C1 segment of cervical spinal cord (tissue), 14 donors: ENCODE measurements at regions not wholly inside any gene's neighbourhood (a gene's known extent, or its start where the extent isn't known, plus 50 kb on each side); places are given as distances from the start of the nearest gene placed in this dataset.
"Not testable (repeated sequence)": the region's sequence is repeated elsewhere in the genome, so short reads cannot be mapped to it uniquely, and the experiment has no call there.

Experiments used
- DNase-seq, 14 donors: peaks; one replicate each; lab custom pipeline; 2025; lab: John Stamatoyannopoulos, UW

DNA sequence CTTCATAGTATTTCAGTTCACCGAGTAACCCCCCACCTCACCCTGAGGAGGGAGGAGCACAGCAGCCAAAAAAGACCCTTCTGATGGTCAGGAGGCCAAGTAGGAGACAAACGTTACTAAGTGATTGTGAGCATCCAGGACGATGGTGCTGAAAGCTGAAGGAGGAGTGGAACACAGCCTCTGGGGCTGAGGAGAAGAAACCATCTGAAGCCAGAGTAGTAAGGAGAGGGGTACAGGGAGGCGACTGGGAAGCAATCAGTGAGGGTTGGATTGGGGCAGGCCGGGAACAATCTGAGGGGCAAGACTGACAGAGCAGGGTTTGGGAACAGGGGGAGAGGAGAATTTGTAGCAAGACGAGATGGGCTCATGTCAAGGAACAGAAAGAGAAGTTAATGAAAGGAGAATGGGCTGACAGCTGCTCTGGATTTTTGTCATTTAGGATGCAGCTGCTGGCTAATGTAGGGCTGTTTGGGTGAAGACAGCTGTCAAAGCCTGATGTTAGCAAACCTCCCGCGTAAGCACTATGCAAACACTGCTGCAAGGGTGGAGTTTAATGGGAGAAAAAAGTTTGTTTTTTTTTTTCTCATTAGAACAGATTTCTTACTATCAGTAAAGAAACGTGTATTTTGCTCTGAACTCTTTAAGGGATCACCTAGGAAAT is 622.2 kb downstream of the EDEM1 start:
- DNase-seq: no peak

DNA sequence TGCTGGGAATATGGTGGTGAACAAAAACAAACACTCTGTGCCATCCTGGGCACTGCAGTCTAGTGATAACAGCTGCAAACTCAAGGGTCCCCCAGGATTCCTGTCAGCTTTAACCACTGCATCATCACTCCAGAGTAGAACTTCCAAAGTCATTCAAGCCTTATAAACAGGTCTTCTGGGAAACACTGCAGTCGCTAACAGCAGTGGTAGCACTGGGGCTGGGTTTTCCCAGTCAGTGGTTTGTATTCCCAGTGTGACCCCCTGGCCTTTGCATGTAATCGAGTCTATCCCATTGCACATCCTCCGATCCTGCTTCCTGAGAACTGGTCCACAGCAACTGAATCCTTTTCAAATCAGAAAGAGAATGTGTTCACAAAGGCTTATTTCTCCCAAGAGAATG is 623.5 kb downstream of the EDEM1 start:
- no peak for DNase-seq

DNA sequence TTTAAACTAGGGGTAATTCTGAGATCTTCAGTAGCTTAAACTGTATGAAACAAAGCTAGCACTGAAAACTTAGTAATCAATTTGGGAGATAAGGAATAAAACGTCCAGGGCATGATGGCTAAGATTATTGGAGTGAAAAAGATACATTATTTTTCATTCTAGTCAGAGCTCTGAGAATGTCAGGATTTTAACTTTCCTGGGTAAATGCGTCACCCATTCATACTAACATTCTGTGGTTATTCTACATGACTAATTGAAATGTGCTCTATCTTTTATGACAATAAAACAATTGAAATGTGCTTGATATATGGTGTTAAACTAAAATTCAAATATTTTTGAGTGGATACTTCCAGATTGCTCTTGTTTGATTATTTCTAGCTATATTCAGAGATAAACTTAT is 626.0 kb downstream of the EDEM1 start:
- no peak for DNase-seq

DNA sequence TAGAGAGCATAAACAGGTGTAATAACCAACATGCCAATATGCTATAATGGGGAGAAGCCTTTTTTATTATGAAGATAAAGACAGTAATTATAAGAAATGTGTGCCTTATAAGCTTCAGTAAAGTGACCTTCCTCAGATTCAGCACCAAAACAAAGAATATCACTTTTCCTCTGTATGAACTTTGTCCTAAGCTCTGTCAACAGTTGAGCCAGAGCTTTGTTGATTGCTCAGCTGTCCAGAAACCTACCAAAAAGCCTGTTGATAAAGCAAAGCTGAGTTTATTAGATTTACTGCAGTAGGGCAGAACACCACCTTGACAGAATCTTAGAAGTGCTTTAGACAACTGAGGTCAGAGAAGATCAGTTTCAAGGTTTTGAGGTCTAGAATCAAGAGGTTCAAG is 635.3 kb downstream of the EDEM1 start:
- no peak for DNase-seq

DNA sequence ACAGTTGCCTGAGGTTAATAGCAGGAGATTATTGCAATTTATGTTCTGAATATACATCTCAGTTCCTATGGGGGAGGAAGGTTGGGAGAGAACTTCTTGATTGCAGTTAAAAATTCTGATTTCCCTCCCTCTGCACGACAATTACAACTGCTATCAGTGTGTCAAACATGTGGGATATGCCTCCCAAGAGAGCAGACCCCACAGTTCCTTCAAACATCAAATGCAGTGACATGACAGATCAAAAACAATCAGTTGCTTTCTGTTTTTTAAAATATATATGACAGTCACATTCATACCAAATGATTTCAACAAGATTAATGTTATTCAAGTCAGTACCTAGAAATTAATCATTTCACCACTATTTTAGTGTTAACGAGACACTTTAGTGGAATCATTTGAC is 639.0 kb downstream of the EDEM1 start:
- no peak for DNase-seq

DNA sequence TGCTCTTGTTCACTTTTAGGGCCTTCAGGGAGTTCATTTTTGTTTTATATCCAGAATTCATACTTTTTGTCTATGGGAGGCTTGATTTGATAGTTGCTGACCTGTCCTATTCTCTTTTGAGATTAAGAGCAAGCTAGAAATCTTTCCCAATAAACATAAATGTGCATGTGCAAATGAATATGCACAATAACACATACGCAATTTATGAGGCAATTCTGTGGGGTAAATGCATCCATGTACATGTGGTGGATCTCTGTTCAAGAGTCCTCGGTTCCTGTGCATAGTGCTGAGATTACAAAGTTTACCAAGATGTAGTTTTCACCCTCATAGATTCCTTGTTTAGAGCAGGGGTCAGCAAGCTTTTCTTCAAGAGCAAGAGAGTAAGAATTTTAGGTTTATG is 640.7 kb downstream of the EDEM1 start:
- DNase-seq: no peak

DNA sequence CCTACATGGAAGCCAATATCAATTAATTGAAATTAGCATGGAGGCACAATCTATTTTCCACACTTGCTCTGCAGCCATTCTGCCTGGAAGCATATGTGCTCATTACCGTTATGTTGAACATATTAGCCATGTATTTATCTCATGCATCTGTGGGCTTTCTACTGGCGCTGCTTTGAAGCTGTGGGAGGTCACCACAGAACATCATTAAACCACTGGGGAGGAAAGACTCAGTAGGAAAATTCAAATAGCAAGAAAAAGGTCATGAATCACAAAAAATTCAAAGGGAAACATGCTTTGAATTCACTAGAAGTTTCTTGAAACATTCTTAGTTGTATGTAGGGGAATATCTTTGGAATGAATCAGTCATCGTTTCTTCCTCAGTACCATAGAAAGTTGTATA is 652.5 kb downstream of the EDEM1 start:
- no peak for DNase-seq

DNA sequence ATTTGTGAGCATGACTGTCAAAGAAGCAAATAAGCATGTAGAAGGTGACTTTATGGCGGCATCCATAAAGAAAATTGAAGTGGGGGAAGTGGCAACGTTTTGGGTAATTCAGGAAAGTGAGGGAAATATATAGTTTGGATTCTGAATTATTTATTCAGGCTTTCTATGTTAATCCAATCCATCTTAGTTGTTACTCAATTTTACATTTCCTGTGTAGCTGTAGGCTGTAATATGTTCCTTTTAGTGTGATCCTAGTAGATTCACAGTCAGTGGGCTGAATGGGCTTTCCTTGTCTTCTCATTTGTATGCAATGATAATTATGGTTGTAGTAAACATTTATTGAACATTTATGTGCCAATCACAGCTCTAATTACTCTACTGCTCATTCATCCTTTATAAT is 654.1 kb downstream of the EDEM1 start:
- DNase-seq: no peak

DNA sequence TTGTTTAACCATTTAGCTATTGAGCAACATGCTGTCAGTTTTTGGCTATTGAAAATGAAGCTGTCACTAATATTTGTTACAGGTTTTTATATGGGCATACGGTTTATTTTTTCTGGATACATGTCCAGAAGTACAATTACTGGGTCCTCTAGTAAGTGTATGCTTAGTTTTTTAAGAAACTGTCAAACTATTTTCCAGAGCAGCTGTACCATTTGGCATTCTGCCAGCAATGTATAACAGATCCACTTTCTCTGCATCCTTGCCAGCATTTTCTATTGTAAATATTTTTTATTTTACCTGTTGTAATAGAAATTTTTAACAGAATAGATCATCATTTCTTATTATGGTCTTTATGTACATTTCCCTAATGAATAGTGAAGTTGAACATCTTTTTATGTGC is 658.8 kb downstream of the EDEM1 start:
- DNase-seq: no peak

DNA sequence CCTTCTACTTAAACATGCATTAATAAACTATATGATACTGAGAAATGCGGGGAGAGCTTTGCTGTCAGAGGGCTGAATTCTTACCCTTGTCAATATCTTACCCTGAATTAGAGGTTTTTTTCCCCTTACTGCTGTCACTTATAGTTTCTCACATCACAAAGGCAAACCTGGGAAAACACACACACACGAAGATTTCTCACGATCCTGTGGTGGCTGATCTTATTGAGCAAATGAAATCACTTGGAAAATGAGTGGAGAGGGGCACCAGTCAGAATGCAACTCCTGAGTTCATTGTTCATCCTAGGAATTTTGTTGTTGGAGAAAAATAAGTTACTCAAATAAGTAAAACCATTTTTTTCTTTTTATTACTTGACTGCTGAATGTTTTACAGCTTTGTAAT is 673.6 kb downstream of the EDEM1 start:
- DNase-seq: no peak

DNA sequence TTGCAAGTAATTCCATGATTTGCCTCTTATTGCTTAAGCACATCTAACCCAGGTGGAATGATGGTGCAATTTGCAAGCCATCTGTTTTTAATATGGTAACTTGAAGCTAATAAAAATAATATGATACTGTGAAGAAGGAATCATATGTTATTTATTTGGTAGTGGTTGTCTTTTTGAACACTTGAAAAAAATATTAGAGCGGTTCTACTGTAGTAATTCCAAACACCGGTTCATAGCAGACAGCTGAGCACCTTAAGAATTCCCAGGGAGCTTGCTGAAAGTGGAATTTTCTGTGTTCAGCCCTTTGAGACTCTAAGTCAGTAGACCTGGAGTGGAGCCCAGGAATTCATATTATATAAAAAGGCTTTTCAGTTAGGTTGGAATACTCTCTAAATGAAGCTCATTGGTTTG is 687.4 kb downstream of the EDEM1 start:
- no peak for DNase-seq

DNA sequence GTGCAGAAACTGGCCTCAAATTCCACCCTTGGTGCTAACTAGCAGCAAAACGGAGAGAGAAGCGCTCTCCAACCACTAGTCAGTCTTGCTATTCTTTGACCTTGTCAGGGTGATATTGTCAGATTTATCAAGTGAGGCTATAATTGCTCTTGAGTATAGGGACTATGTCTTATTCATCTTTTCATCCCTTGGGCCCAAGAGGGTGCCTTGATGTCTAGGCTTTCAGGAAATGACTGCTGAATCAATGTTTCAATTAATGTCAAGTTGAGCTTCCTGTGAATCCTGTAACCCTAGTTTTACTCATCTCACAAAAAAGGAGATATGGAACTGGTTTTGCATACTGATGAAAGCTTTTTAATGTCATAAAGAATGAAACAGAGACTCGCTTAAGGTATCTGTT is 701.3 kb downstream of the EDEM1 start:
- DNase-seq: no peak

DNA sequence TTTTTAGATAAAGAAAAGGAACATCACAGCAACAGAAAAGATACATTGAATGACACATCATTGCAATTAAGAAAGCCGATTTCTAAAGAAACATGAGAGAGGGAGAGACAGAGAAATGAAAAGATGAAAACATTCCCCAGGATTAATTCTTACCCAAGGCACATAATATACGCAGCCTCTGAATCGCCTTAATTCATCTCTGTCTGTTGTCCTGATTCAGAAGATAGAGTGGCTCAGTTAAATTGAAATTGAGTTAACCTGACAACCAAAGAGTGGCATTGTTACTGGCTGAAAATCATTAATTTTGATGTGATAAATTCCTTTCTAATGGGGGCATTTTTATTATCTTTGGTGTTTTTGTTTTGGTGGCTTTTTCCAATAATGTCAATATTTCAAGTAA is 701.9 kb downstream of the EDEM1 start:
- no peak for DNase-seq

DNA sequence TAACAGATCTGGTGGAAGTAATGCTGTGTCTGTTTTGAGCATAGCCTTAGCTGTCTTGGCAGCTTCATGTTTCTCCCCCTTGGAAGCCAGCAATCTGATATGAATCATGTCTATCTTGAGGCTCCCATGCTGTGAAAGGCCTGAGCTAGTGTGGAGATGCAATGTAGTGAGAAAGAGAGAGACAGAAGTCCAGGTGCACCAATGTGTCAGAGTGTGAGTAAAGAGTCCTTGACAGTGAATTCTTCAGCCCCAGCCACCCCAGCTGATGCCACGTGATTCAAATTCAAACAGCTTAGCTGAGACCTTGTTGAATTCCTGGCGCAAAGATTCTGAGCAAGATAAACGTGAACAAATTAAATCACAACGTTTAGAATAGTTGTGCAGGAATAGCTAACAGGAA is 704.2 kb downstream of the EDEM1 start:
- no peak for DNase-seq

DNA sequence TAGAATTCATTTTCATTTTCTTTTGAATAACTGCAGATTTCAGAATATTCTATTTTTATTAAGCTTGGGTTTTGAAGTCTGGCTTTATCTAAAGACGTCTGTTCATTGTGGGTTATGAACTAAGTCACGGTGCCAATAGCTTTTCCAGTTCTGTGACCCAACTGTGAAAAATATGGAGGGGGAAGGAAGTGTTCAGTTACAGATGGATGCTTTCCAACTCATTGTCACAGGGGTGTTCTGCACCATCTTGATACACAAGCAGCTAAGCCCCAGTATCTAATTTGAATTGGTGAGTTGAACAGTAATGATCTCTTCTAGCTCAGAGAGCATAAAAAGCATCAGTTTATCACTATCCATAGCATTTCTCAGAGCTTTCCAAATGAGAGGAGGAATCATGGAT is 710.6 kb downstream of the EDEM1 start:
- no peak for DNase-seq

DNA sequence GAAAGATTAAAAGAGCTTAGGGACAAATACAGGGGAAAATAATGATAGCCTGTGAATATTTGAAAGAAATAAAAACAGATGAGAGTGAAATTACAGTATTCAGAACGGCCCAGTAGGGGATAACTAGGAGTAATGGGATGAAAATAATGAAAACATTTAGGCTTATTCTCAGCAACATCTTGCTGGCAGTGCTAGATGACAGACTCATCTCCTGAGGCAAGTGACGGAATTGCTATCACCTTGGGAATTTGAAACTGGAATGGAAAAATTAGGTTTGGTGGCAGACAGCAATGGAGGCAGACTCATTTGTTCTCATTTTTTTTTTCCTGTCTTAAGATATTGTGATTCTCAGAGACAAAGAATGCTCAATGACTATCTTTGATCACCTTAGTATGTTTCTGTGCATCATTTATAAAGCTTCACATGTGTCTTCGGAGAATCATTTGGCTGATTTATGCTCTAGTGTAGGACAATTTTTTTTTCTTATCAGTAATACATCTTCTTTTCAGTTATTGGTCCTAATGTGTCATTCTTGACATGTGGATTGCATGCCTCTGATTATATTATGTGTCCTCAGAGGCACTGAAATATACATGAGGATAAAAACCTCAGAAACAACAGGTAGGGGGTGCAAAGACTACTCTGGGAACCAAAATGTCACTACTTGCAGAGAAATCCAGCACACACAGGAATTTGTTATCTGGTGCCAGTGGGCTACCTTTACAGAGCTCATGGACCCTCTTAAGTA is 711.7 kb downstream of the EDEM1 start:
- no peak for DNase-seq

DNA sequence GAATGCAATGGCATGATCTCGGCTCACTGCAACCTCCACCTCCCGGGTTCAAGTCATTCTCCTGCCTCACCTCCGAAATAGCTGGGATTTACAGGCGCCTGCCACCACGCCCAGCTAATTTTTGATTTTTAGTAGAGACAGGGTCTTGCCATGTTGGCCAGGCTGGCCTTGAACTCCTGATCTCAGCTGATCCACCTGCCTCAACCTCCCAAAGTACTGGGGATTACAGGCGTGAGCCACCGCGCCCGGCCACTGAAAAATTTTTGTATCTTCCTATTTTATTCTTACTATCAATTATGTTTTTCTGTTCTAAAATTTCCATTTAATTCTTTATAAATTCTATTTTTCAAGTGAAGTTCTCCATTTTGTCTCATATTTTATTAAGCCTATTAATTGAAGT is 730.4 kb downstream of the EDEM1 start:
- DNase-seq: no peak

DNA sequence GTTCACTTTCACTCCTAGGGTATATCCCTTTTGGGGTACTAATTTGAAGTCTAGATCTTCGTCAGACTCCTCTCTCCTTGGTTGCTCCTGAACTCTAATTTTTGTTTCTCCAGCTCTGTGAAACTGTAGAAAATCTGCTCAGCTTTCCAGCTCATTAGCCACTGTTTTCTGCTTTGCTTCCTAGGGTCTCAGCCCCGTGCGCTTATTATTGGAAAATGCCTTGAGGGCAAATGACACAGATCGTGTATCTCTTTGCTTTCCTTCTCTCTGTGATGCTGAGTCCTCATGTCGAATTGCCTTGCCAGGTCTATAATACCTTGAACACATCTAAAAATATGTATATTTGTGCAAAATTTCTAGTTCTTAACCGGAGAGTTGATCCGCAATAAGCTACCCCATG is 731.1 kb downstream of the EDEM1 start:
- no peak for DNase-seq

DNA sequence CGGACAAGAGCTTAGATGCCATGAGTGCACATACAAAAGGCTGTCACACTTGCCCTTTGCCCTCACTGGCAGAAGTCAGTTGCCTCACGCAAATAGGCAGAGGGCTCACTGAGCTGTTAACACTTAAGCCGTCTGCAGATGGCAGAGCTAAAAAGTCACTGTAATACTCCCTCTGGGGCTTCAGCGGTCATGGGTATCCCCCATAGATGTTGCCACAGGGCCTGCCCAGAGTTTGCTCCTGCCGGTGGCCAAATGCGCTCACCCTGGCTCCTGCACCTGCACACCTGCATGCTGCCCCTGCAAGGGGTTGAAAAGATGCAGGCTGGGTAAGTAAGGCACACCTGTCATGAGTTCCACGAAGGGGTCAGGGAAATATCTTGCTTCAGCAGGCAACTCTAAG is 741.5 kb downstream of the EDEM1 start:
- DNase-seq: no peak

DNA sequence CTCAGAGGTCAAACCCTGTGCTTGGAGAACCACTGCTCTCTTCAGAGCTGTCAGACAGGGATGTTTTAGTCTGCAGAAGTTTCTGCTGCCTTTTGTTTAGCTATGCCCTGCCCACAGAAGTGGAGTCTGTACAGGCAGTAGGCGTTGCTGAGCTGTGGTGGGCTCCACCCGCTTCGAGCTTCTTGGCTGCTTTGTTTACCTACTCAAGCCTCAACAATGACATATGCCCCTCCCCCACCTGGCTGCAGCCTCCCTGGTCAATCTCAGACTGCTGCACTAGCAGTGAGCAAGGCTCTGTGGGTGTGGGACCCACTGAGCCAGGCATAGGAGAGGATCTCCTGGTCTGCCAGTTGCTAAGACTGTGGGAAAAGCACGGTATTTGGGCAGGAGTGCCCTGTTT is 756.6 kb downstream of the EDEM1 start:
- DNase-seq: not testable (repeated sequence)

DNA sequence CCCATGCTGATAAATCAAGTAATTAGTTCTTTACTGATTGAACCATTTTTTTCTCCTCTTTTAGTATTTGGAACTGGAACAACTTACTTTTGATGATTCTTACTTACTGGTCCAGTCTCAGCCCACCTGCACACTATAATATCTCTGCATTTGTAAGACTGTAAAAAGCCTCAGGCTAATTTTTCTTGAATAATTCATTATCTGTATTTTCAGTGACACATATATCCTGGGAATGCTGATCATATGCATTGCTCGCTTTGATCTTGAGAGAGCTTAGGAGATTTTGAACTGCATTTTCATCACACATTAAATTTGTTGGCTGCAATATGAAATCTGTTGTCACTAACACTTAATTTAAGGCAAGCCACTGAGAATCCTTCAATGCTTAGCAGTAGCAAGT is 760.6 kb downstream of the EDEM1 start:
- DNase-seq: no peak

DNA sequence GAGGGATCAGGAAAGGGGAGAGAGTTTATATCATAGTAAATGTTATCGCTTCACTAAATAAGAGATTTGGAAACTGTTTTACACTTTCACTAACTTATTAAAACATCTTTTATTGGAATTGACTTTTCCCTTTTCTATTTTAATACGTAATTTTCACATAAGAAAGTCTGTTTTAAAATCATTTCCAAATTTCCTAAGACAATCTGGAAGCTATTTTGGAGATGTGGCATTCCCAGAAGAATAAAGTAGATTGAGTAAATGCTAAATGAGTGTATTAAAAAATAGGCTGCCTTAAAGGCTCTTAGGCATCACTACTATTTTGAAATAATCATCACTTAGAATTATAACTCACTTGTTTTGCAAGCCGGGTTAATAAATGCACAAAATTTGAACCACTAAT is 763.5 kb downstream of the EDEM1 start:
- DNase-seq: no peak

DNA sequence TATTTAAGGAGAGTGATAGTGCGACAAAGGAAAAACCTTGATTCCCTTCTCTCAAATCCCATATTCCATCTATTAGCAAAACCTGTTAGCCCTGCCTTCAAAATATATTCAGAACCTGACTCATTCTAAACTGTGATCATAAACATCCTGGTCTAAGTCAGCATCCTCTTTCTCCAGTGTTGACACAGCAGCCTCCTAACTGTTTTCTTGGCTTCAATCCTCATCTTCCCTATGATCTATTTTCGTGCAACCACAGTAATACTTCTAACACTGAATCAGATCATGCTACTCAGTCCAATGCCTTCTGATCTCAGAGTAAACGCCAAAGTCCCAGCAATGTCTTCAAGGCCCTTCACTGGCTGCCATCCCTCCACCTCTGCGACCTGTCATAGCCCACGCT is 785.1 kb downstream of the EDEM1 start:
- no peak for DNase-seq
